GM21786 (cell line): ENCODE measurements at regions not wholly inside any gene's neighbourhood (a gene's known extent, or its start where the extent isn't known, plus 50 kb on each side); places are given as distances from the start of the nearest gene placed in this dataset.

Experiments
- ATAC-seq: cut with Tn5 transposase; IDR thresholded peaks from one replicate; pipeline ENCODE4 v1.9.1; 2021; ENCODE audit not compliant: unreplicated experiment

GRCh38 chrX:124518885-124519284, 172.5 kb downstream of the SH2D1A start:
- no peak for ATAC-seq

- no peak for ATAC-seq
Observed at GRCh38 chrX:124524852-124525251, 178.5 kb downstream of the SH2D1A start.

GRCh38 chrX:124529786-124530185, 183.4 kb downstream of the SH2D1A start:
- ATAC-seq, result no peak

- no peak for ATAC-seq
Observed at GRCh38 chrX:124530803-124531202, 184.4 kb downstream of the SH2D1A start.

- no peak for ATAC-seq
Observed at GRCh38 chrX:124534536-124534935, 188.2 kb downstream of the SH2D1A start.

GRCh38 chrX:124540474-124540873, 194.1 kb downstream of the SH2D1A start:
- no peak for ATAC-seq

GRCh38 chrX:124548571-124548970, 202.2 kb downstream of the SH2D1A start:
- ATAC-seq, result no peak

GRCh38 chrX:124555036-124555595, 208.8 kb downstream of the SH2D1A start:
- ATAC-seq, result no peak

- ATAC-seq, result no peak
Observed at GRCh38 chrX:124557976-124558375, 211.6 kb downstream of the SH2D1A start.

GRCh38 chrX:124573468-124573867, 227.1 kb downstream of the SH2D1A start:
- no peak for ATAC-seq

- ATAC-seq, result no peak
Observed at GRCh38 chrX:124592744-124593143, 246.4 kb downstream of the SH2D1A start.

- no peak for ATAC-seq
Observed at GRCh38 chrX:124594017-124594651, 247.8 kb downstream of the SH2D1A start.

- ATAC-seq, result no peak
Observed at GRCh38 chrX:124605511-124605910, 259.1 kb downstream of the SH2D1A start.

GRCh38 chrX:124606724-124607123, 260.4 kb downstream of the SH2D1A start:
- no peak for ATAC-seq

GRCh38 chrX:124619710-124620109, 273.3 kb downstream of the SH2D1A start:
- no peak for ATAC-seq

GRCh38 chrX:124634363-124634762, 288.0 kb downstream of the SH2D1A start:
- ATAC-seq, result no peak

GRCh38 chrX:124641737-124642491, 295.6 kb downstream of the SH2D1A start:
- ATAC-seq, result no peak

GRCh38 chrX:124646403-124646802, 300.0 kb downstream of the SH2D1A start:
- ATAC-seq, result no peak

GRCh38 chrX:124651031-124651430, 304.7 kb downstream of the SH2D1A start:
- ATAC-seq, result no peak

- ATAC-seq, result no peak
Observed at GRCh38 chrX:124665621-124666400, 319.4 kb downstream of the SH2D1A start.

- ATAC-seq, result no peak
Observed at GRCh38 chrX:124679199-124679598, 332.8 kb downstream of the SH2D1A start.

- ATAC-seq, result no peak
Observed at GRCh38 chrX:124680287-124680686, 333.9 kb downstream of the SH2D1A start.
